Common myeloid progenitor, CD34-positive (primary cell): ENCODE measurements at regions not wholly inside any gene's neighbourhood (a gene's known extent, or its start where the extent isn't known, plus 50 kb on each side); places are given as distances from the start of the nearest gene placed in this dataset.

Experiments
- CTCF ChIA-PET: fragments of 350-600 bp; sonication (Branson Sonifier 250); formaldehyde crosslinking; loops from one replicate; lab custom pipeline; 2021; ENCODE audit warnings: antibody characterized with exemption; lab: Charles Lee
- POLR2A ChIA-PET: fragments of 350-600 bp; sonication (Branson Sonifier 250); formaldehyde crosslinking; loops from one replicate; lab custom pipeline; 2021; ENCODE audit warnings: antibody characterized with exemption; lab: Charles Lee
- DNase-seq, 3 donors: peaks; one replicate each; pipeline versions ENCODE4 v3.0.0 to v3.0.0-alpha.2; 2013
- H3K27ac ChIP-seq, 2 experiments: 1 replicate in 1 of 2; 2 replicates in 1 of 2; pipeline ENCODE4 v1.7.0; 2013; ENCODE audit warnings: inconsistent platforms in 2 of 2, low read length in 2 of 2, mild to moderate bottlenecking in 2 of 2, low read depth in 1 of 2, moderate library complexity in 1 of 2; ENCODE audit not compliant: severe bottlenecking in 2 of 2, insufficient read depth in 1 of 2, poor library complexity in 1 of 2
- H3K27me3 ChIP-seq, 5 experiments: replicated peaks in 2 of 5; 1 replicate in 3 of 5; 2 replicates in 2 of 5; pipeline versions ENCODE4 v1.6.1 to v1.7.0; 2013; ENCODE audit warnings: low read length in 4 of 5, mild to moderate bottlenecking in 2 of 5, moderate library complexity in 2 of 5, inconsistent platforms in 1 of 5; ENCODE audit not compliant: insufficient read depth in 5 of 5, control insufficient read depth in 4 of 5
- H3K36me3 ChIP-seq, 4 experiments: 1 replicate in 2 of 4; 2 replicates in 2 of 4; pipeline versions ENCODE4 v1.6.1 to v1.7.0; 2013; ENCODE audit warnings: low read length in 3 of 4, control low read depth in 1 of 4, mild to moderate bottlenecking in 1 of 4; ENCODE audit not compliant: control insufficient read depth in 4 of 4, insufficient read depth in 4 of 4
- H3K4me1 ChIP-seq, 4 experiments: 1 replicate in 3 of 4; 2 replicates in 1 of 4; pipeline versions ENCODE4 v1.6.1 to v1.7.1; 2013; ENCODE audit warnings: low read length in 3 of 4, mild to moderate bottlenecking in 3 of 4, control low read depth in 1 of 4, inconsistent platforms in 1 of 4, moderate library complexity in 1 of 4; ENCODE audit not compliant: control insufficient read depth in 4 of 4, insufficient read depth in 4 of 4; ENCODE audit errors: control extremely low read depth in 1 of 4
- H3K4me3 ChIP-seq, 7 experiments: 1 replicate in 4 of 7; 2 replicates in 3 of 7; pipeline versions ENCODE4 v1.5.1 to v1.7.0; 2013; ENCODE audit warnings: mild to moderate bottlenecking in 7 of 7, low read length in 6 of 7, moderate library complexity in 6 of 7, inconsistent platforms in 2 of 7, low read depth in 2 of 7, control low read depth in 1 of 7; ENCODE audit not compliant: insufficient read depth in 4 of 7, control insufficient read depth in 1 of 7; ENCODE audit errors: extremely low read depth in 1 of 7
- H3K9me3 ChIP-seq, 5 experiments: 1 replicate in 4 of 5; 2 replicates in 1 of 5; pipeline versions ENCODE4 v1.6.1 to v1.7.1; 2013; ENCODE audit warnings: low read length in 4 of 5, mild to moderate bottlenecking in 2 of 5, inconsistent platforms in 1 of 5, low read depth in 1 of 5, moderate library complexity in 1 of 5; ENCODE audit not compliant: control insufficient read depth in 4 of 5, insufficient read depth in 2 of 5; ENCODE audit errors: control extremely low read depth in 1 of 5
- WGBS: methylation state at CpG from one replicate; pipeline ENCODE4 v1.1.5; 2013; ENCODE audit not compliant: insufficient coverage; 5-methylcytosine and 5-hydroxymethylcytosine counted together

DNA sequence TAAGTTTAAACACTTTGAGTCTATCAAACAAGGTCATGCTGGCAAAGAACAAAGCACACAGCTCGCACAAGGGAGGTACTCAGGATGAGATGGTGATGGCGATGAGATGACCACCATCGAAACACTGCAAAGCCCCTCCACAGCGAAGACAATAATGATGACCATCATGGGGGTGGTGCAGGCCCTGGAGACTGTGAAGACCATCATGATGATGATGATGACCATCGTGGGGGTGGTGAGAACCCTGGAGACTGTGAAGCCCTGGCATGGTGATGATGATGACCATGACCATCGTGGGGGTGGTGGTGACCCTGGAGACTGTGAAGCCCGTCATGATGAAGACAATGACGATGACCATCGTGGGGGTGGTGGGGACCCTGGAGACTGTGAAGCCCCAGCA, 81.6 kb upstream of the SALL3 start:
- ChIA-PET POLR2A (no interaction called here), CTCF (no interaction called here)
- Histone ChIP-seq H3K9me3 (peaks cover 0 to 2% (median 0%) of the 10 kb centered on the region in 5 experiments), H3K4me1 (no peaks in the 10 kb centered on the region), H3K4me3 (no peak overlapping the region), H3K36me3 (no peaks in the 10 kb centered on the region), H3K27ac (no peak overlapping the region), H3K27me3 (peaks cover 0 to 5% (median 0%) of the 10 kb centered on the region in 5 experiments)
- 91% methylated on average over 7 of the region's 9 CpGs for WGBS
- no peak for DNase-seq

DNA sequence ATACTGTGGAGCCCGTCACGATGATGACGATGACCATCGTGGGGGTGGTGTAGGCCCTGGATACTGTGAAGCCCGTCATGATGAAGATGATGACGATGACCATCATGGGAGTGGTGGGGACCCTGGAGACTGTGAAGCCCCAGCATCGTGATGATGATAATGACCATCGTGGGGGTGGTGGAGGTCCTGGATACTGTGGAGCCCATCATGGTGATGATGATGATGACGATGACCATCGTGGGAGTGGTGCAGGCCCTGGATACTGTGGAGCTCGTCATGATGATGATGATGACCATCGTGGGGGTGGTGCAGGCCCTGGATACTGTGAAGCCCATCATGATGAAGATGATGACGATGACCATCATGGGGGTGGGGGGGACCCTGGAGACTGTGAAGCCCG, 81.0 kb upstream of the SALL3 start:
- ChIA-PET CTCF (no interaction called here), POLR2A (no interaction called here)
- H3K27ac ChIP-seq = no peak overlapping the region
- no peaks in the 10 kb centered on the region for H3K4me1 ChIP-seq
- H3K4me3 ChIP-seq = no peak overlapping the region
- H3K36me3 ChIP-seq = no peaks in the 10 kb centered on the region
- H3K9me3 ChIP-seq = peaks cover 0 to 2% (median 0%) of the 10 kb centered on the region in 5 experiments
- WGBS = 97% methylated on average over 13 of the region's 14 CpGs
- H3K27me3 ChIP-seq = peaks cover 0 to 5% (median 0%) of the 10 kb centered on the region in 5 experiments
- no peak for DNase-seq

DNA sequence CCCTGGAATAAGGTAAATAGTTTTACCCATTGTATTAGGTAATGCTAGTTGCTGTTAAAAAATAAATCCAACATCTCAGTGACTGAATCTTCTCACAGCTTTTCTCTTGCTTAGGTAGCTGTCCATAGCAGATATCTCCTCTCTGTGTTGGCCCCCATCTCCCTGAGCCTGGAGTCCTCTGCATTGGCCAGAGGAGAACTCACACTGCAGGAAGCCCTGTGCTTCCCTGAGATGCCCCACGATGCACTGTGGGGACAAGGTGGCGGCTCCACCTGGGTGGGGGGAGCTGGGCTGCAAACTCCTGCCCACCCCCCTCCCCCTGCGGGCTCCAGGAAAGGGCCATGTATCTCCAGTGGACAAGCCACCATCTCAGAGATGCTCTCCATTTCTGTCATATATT, 80.4 kb upstream of the SALL3 start:
- POLR2A ChIA-PET = no interaction called here
- WGBS = 100% methylated on average over 1 of the region's 3 CpGs
- CTCF ChIA-PET = no interaction called here
- H3K36me3 ChIP-seq = no peaks in the 10 kb centered on the region
- H3K27ac ChIP-seq = no peak overlapping the region
- H3K4me3 ChIP-seq = no peak overlapping the region
- no peak for DNase-seq
- no peaks in the 10 kb centered on the region for H3K4me1 ChIP-seq
- peaks cover 0 to 7% (median 0%) of the 10 kb centered on the region in 5 experiments for H3K27me3 ChIP-seq
- peaks cover 0 to 2% (median 0%) of the 10 kb centered on the region in 5 experiments for H3K9me3 ChIP-seq

DNA sequence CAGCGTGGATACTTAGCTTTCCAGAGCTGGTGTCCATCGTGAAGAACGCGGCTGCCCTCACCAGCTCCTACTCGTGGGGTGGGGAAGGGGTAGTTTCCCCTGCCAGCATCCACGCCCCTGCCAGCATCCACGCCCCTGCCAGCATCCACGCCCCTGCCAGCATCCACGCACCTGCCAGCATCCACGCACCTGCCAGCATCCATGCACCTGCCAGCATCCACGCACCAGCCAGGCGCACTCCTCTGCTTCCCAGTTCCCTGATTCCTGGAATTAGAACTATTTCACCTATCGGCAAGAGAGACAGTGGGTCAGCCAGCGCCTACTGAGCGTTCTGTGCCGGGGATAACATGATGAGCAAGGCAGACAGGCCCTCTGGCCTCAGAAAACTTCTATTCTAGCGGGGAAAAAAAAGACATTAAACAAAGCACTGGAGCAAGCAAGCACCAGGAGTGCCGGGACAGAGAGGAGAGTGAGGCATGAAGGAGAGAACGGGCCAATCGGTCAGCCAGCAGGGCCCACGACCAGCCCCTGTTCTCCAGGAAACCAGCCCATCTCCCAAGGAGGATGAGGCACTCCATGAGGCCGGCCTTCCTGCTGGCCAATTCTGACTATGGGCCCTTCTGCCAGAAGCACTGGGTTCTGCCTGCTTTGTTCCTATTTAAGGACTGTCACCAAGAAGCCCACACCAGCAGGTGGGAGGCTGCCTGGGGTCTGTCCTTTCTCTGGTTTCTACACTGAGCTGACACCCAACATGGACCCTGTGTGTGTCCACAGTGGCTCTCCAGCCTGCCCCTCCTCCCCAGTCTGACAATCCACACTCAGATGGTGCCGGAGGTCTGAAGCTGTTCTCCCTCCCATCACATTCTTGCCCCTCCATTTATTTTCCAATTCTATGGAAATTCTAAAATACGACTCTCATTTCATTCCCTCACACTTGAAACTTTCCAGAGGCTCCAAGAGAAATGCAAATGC, 78.4 kb upstream of the SALL3 start:
- no peak overlapping the region for H3K27ac ChIP-seq
- no peaks in the 10 kb centered on the region for H3K36me3 ChIP-seq
- H3K27me3 ChIP-seq = peaks cover 0 to 11% (median 0%) of the 10 kb centered on the region in 5 experiments
- no peaks in the 10 kb centered on the region for H3K4me1 ChIP-seq
- DNase-seq = no peak
- peaks cover 0 to 2% (median 0%) of the 10 kb centered on the region in 5 experiments for H3K9me3 ChIP-seq
- ChIA-PET CTCF (no interaction called here), POLR2A (no interaction called here)
- WGBS = 93% methylated on average over 23 of the region's 24 CpGs
- H3K4me3 ChIP-seq = no peak overlapping the region

DNA sequence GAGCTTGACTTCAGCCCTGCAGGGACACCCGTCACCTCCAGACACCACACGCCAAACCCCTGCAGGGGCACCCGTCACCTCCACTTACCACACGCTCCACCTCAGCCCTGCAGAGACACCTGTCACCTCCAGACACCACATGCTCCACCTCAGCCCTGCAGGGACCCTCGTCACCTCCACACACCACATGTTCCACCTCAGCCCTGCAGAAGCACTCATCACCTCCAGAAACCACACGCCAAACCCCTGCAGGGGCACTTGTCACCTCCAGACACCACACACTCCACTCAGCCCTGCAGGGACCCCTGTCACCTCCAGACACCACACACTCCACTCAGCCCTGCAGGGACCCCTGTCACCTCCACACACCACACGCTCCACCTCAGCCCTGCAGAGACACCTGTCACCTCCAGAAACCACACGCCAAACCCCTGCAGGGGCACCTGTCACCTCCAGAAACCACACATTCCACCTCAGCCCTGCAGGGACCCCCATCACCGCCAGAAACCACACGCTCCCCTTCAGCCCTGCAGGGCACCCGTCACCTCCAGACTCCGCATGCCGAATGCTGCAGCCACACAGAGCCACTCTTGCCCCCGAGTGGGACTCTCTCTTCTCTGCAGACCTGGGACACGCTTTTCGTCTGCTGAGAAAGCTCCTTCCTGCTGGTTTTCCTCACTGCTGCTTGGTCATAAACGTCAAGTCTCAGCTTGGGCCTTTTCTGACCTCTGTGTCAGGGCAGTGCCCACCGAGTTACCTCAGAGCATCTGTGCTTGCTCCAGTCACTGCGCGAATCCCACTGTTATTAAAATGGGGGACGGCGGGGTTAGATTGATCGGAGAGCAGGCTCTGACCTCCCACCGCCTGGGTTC, 77.5 kb upstream of the SALL3 start:
- Histone ChIP-seq H3K27ac (no peak overlapping the region), H3K36me3 (no peaks in the 10 kb centered on the region), H3K27me3 (peaks cover 0 to 11% (median 0%) of the 10 kb centered on the region in 5 experiments), H3K4me1 (no peaks in the 10 kb centered on the region), H3K4me3 (no peak overlapping the region), H3K9me3 (peaks cover 0 to 2% (median 0%) of the 10 kb centered on the region in 5 experiments)
- ChIA-PET CTCF (no interaction called here), POLR2A (no interaction called here)
- DNase-seq = no peak
- 87% methylated on average over 22 of the region's 24 CpGs for WGBS

DNA sequence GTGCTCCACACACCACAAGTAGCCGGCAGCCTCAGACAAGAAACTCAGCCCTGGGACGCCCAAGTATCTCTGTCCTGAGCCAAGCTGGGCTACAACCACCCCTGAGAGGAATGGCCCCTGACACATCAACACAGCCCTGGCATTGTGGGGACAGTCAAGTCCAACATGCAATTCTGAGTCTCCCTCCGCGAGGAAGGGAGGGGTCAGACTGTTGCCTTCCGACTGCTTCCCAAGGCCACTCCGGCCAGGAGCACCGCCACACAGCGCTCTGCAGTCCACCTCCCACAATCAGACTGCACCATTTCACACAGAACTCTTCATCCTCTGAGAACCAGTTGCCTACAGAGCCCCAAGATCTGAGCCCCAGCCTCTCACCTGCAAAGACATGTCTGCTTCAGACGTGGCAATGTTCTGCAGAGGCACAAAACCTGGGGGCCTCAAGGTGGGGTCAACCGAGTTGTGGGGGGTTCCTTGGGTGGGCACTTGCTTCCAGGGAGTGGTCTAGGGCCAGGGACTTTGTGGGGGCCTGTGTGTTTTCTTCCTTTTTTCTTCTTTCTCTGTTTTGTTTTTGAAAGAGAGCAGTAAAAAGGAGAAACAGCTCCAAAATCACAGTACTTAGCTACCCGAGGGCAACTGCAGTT, 76.7 kb upstream of the SALL3 start:
- CTCF ChIA-PET = no interaction called here
- POLR2A ChIA-PET = no interaction called here
- no peak overlapping the region for H3K27ac ChIP-seq
- DNase-seq = no peak
- peaks cover 0 to 11% (median 0%) of the 10 kb centered on the region in 5 experiments for H3K27me3 ChIP-seq
- H3K4me3 ChIP-seq = no peak overlapping the region
- WGBS = 87% methylated on average over 9 of the region's 11 CpGs
- H3K4me1 ChIP-seq = no peaks in the 10 kb centered on the region
- no peaks in the 10 kb centered on the region for H3K36me3 ChIP-seq
- H3K9me3 ChIP-seq = peaks cover 0 to 2% (median 0%) of the 10 kb centered on the region in 5 experiments
